ENCODE measurements at regions not wholly inside any gene's neighbourhood (a gene's known extent, or its start where the extent isn't known, plus 50 kb on each side); places are given as distances from the start of the nearest gene placed in this dataset.

- Mint-ChIP-seq H3K4me3 (no peak overlapping the region), H3K36me3 (ENCODE audit: low read depth) (no peaks in the 10 kb centered on the region), H3K27ac (no peak overlapping the region)
These were observed 597.5 kb upstream of the HTR2C start for GRCh38 chrX:113986427-113986826.

DNA sequence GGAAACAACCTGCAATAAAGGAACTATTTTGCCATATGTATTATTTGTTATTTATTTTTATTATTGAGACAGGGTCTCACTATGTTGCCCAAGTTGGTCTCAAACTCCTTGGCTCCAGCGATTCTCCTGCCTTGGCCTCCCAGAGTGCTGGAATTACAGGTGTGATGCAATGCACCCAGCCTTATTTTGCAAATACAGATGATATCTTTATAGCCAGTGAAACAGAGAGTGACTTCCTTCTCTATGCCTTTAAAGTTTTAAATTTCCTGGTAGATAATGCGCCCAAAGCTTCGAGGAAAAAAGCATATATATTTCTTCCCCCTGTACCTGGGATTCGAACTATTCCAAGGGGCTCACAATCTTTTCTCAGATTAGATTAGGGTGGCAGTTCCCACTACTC is 601.1 kb upstream of the HTR2C start:
- Mint-ChIP-seq H3K36me3 (ENCODE audit: low read depth) (no peaks in the 10 kb centered on the region), H3K27me3 (ENCODE audit: low read depth, poor library complexity) (peaks cover 4% of the 10 kb centered on the region), H3K4me1 (no peaks in the 10 kb centered on the region)

More at GRCh38 chrX:113986427-113986826, 597.5 kb upstream of the HTR2C start:
- Mint-ChIP-seq H3K9me3 (peaks cover 4% of the 10 kb centered on the region), H3K27me3 (ENCODE audit: low read depth, poor library complexity) (peaks cover 5% of the 10 kb centered on the region), H3K4me1 (peaks cover 22% of the 10 kb centered on the region)
- DNase-seq, result no peak
- TF ChIP-seq CTCF (IDR thresholded peaks at IDR 0.05), result no peak

DNA sequence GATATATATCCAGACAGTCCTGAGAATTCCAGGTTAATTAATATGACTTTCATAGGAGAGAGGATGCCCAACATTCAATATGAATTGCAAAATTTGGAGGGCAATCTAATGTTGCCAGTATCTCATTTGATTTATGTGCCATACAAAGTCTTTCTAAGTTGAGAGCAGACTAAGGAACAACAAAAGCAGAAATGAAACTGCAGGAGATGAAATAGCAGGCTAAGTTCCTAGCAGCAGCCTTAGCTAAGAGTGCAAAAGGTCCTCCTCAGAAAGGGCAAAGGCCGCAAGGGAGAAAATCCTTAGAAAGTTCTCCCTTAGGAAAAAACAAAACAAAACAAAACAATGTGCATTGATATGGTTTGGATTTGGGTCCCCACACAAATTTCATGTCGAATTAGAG is 602.9 kb upstream of the HTR2C start:
- H3K27me3 Mint-ChIP-seq (ENCODE audit: low read depth, poor library complexity), result no peaks in the 10 kb centered on the region
- no peak for TF ChIP-seq CTCF (IDR thresholded peaks at IDR 0.05)
- no peaks in the 10 kb centered on the region for H3K36me3 Mint-ChIP-seq (ENCODE audit: low read depth)
- peaks cover 21% of the 10 kb centered on the region for H3K9me3 Mint-ChIP-seq
- no peak overlapping the region for H3K4me3 Mint-ChIP-seq
- DNase-seq, result no peak
- no peaks in the 10 kb centered on the region for H3K4me1 Mint-ChIP-seq
- no peak overlapping the region for H3K27ac Mint-ChIP-seq

More for the DNA sequence above, 601.1 kb upstream of the HTR2C start:
- TF ChIP-seq CTCF (IDR thresholded peaks at IDR 0.05), result no peak
- H3K4me3 Mint-ChIP-seq, result no peak overlapping the region
- peaks cover 22% of the 10 kb centered on the region for H3K9me3 Mint-ChIP-seq
- no peak overlapping the region for H3K27ac Mint-ChIP-seq
- no peak for DNase-seq

DNA sequence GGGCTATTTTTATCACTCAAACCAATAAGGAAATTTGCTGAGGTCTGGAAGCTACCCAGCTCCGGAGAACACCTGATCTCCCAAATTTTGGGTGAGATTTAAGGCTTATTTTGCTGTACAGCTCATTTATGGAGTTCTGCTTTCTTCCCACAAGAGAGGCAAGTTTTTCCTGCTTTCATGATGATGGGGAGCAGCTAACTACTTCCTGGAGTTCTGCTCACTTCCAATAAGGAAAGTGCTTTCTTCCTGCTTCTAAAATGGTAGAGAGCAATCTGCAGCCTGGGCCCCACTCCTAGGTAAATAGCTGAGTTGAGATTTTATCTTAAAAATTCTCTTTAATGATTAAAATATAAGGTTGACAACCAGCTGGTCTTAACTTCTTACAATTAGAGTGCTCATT is 606.0 kb upstream of the HTR2C start:
- no peak for TF ChIP-seq CTCF (IDR thresholded peaks at IDR 0.05)
- H3K27me3 Mint-ChIP-seq (ENCODE audit: low read depth, poor library complexity), result no peaks in the 10 kb centered on the region
- no peak for DNase-seq
- peaks cover 18% of the 10 kb centered on the region for H3K9me3 Mint-ChIP-seq
- no peaks in the 10 kb centered on the region for H3K4me1 Mint-ChIP-seq
- no peak overlapping the region for H3K4me3 Mint-ChIP-seq
- no peaks in the 10 kb centered on the region for H3K36me3 Mint-ChIP-seq (ENCODE audit: low read depth)
- no peak overlapping the region for H3K27ac Mint-ChIP-seq

GRCh38 chrX:113975441-113975840 is 608.4 kb upstream of the HTR2C start:
- TF ChIP-seq CTCF (IDR thresholded peaks at IDR 0.05), result no peak
- Mint-ChIP-seq H3K4me1 (no peaks in the 10 kb centered on the region), H3K36me3 (ENCODE audit: low read depth) (no peaks in the 10 kb centered on the region), H3K9me3 (peaks cover 20% of the 10 kb centered on the region), H3K27me3 (ENCODE audit: low read depth, poor library complexity) (no peaks in the 10 kb centered on the region), H3K4me3 (no peak overlapping the region), H3K27ac (no peak overlapping the region)
- no peak for DNase-seq

GRCh38 chrX:113974881-113975280 is 609.0 kb upstream of the HTR2C start:
- Mint-ChIP-seq H3K4me3 (no peak overlapping the region), H3K27me3 (ENCODE audit: low read depth, poor library complexity) (no peaks in the 10 kb centered on the region), H3K4me1 (no peaks in the 10 kb centered on the region), H3K9me3 (peaks cover 19% of the 10 kb centered on the region), H3K27ac (no peak overlapping the region), H3K36me3 (ENCODE audit: low read depth) (no peaks in the 10 kb centered on the region)
- TF ChIP-seq CTCF (IDR thresholded peaks at IDR 0.05), result no peak
- no peak for DNase-seq
